HEK293T (cell line): ENCODE measurements at regions not wholly inside any gene's neighbourhood (a gene's known extent, or its start where the extent isn't known, plus 50 kb on each side); places are given as distances from the start of the nearest gene placed in this dataset.

Experiments used
- CTCF ChIA-PET: fragments of 350-600 bp; formaldehyde crosslinking; extraction: SDS; loops from one replicate; lab custom pipeline; 2021; ENCODE audit warnings: antibody characterized with exemption, inconsistent platforms; lab: Yijun Ruan, JAX
- POLR2A ChIA-PET: fragments of 350-600 bp; formaldehyde crosslinking; extraction: SDS; loops from one replicate; lab custom pipeline; 2020; ENCODE audit warnings: antibody characterized with exemption, inconsistent platforms; lab: Yijun Ruan, JAX
- DNase-seq: peaks from one replicate; pipeline ENCODE4 v3.0.0; 2012; ENCODE audit warnings: mixed read lengths; ENCODE audit errors: extremely low spot score
- ARNT ChIP-seq: fragments of 450-650 bp; IDR thresholded peaks from 2 replicates; pipeline ENCODE4 v1.6.1; 2017; ENCODE audit warnings: mild to moderate bottlenecking
- BHLHE40 ChIP-seq: fragments of 450-650 bp; IDR thresholded peaks from 2 replicates; pipeline ENCODE4 v1.6.1; 2016; ENCODE audit warnings: mild to moderate bottlenecking, moderate library complexity, borderline replicate concordance
- CTBP1 ChIP-seq: fragments of 450-650 bp; IDR thresholded peaks from 2 replicates; pipeline ENCODE4 v1.6.1; 2016; ENCODE audit warnings: borderline replicate concordance
- ELF4 ChIP-seq: fragments of 450-650 bp; IDR thresholded peaks from 2 replicates; pipeline ENCODE4 v1.6.1; 2017; ENCODE audit warnings: antibody characterized with exemption
- FOXA1 ChIP-seq: fragments of 450-650 bp; IDR thresholded peaks from 2 replicates; pipeline ENCODE4 v1.6.1; 2016; ENCODE audit warnings: mild to moderate bottlenecking
- FOXK2 ChIP-seq: fragments of 450-650 bp; IDR thresholded peaks from 2 replicates; pipeline ENCODE4 v1.6.1; 2016; ENCODE audit warnings: mild to moderate bottlenecking
- FOXM1 ChIP-seq: fragments of 450-650 bp; IDR thresholded peaks from 2 replicates; pipeline ENCODE4 v1.6.1; 2017; ENCODE audit warnings: mild to moderate bottlenecking, borderline replicate concordance
- HDGF ChIP-seq: fragments of 450-650 bp; IDR thresholded peaks from 2 replicates; pipeline ENCODE4 v1.6.1; 2017; ENCODE audit warnings: antibody characterized with exemption, borderline replicate concordance
- L3MBTL2 ChIP-seq: fragments of 450-650 bp; conservative IDR thresholded peaks from 2 replicates; pipeline ENCODE4 v1.6.1; 2016; ENCODE audit warnings: mild to moderate bottlenecking
- LEF1 ChIP-seq: fragments of 450-650 bp; IDR thresholded peaks from 2 replicates; pipeline ENCODE4 v1.6.1; 2017; ENCODE audit warnings: mild to moderate bottlenecking, borderline replicate concordance
- NFRKB ChIP-seq: fragments of 450-650 bp; IDR thresholded peaks from 2 replicates; pipeline ENCODE4 v1.6.1; 2016; ENCODE audit warnings: mild to moderate bottlenecking, moderate library complexity
- SP1 ChIP-seq: fragments of 450-650 bp; IDR thresholded peaks from 2 replicates; pipeline ENCODE4 v1.6.1; 2017
- SUZ12 ChIP-seq: fragments of 450-650 bp; IDR thresholded peaks from 2 replicates; pipeline ENCODE4 v1.6.1; 2016; ENCODE audit warnings: mild to moderate bottlenecking
- TARDBP ChIP-seq: fragments of 450-650 bp; IDR thresholded peaks from 2 replicates; pipeline ENCODE4 v1.6.1; 2016
- ZNF384 ChIP-seq: fragments of 450-650 bp; IDR thresholded peaks from 2 replicates; pipeline ENCODE4 v1.6.1; 2016
- TF ChIP-seq, protein P1 (sequence below): fragments of 450-650 bp; IDR thresholded peaks from 2 replicates; pipeline ENCODE4 v1.6.1; 2016

GRCh38 chr2:228860601-228861285 lies 410.3 kb downstream of the PID1 start:
- CTCF ChIA-PET = no interaction called here
- no peak for DNase-seq
- POLR2A ChIA-PET = no interaction called here
- no peak for TF ChIP-seq ELF4

GRCh38 chr2:228853151-228853550 lies 417.9 kb downstream of the PID1 start:
- ChIA-PET POLR2A (no interaction called here), CTCF (no interaction called here)
- no peak for TF ChIP-seq LEF1
- TF ChIP-seq FOXA1 = no peak
- no peak for TF ChIP-seq L3MBTL2
- TF ChIP-seq ZNF384 = no peak
- TF ChIP-seq NFRKB = no peak
- no peak for TF ChIP-seq FOXM1
- no peak for TF ChIP-seq ELF4
- no peak for TF ChIP-seq TARDBP
- no peak for TF ChIP-seq ARNT
- TF ChIP-seq BHLHE40 = no peak
- no peak for TF ChIP-seq FOXK2
- no peak for TF ChIP-seq SUZ12
- no peak for TF ChIP-seq HDGF
- TF ChIP-seq, protein P1, sequence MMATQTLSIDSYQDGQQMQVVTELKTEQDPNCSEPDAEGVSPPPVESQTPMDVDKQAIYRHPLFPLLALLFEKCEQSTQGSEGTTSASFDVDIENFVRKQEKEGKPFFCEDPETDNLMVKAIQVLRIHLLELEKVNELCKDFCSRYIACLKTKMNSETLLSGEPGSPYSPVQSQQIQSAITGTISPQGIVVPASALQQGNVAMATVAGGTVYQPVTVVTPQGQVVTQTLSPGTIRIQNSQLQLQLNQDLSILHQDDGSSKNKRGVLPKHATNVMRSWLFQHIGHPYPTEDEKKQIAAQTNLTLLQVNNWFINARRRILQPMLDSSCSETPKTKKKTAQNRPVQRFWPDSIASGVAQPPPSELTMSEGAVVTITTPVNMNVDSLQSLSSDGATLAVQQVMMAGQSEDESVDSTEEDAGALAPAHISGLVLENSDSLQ = no peak
- no peak for TF ChIP-seq SP1
- no peak for TF ChIP-seq CTBP1
- no peak for DNase-seq

DNA sequence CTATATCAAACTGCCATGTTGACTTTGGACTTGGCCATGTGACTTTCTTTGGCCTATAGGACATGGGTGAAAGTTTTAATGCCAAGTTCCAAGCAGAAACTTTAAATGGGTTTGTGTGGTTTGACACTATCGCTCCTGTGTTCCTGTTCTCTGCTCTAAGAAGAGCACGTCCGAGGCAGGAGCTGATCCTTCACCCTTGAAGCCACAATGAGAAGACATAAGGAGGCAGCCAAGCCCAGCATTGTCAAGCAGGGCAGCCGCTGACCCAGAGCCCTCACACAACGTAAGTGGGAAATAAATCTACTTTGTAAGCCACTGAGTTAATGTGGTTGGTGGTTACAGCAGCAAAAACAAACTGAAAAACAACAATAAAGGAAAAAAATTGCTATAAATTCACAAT lies 422.4 kb downstream of the PID1 start:
- TF ChIP-seq SUZ12 (no peak), L3MBTL2 (no peak), CTBP1 (no peak), NFRKB (no peak), FOXM1 (no peak), SP1 (no peak), FOXA1 (no peak), HDGF (no peak), ARNT (no peak), TARDBP (no peak), BHLHE40 (no peak), LEF1 (no peak)
- TF ChIP-seq, protein P1 = no peak
- CTCF ChIA-PET = no interaction called here
- no peak for DNase-seq
- POLR2A ChIA-PET = no interaction called here

- ChIA-PET CTCF (no interaction called here), POLR2A (no interaction called here)
- DNase-seq = no peak
- TF ChIP-seq, protein P1 = no peak
- TF ChIP-seq NFRKB (no peak), L3MBTL2 (no peak), FOXA1 (no peak), FOXM1 (no peak), TARDBP (no peak), ELF4 (no peak), HDGF (no peak), ARNT (no peak), ZNF384 (no peak), SP1 (no peak), CTBP1 (no peak), FOXK2 (no peak), SUZ12 (no peak), LEF1 (no peak), BHLHE40 (no peak)
Observed at GRCh38 chr2:228847684-228848083, 423.4 kb downstream of the PID1 start.

DNA sequence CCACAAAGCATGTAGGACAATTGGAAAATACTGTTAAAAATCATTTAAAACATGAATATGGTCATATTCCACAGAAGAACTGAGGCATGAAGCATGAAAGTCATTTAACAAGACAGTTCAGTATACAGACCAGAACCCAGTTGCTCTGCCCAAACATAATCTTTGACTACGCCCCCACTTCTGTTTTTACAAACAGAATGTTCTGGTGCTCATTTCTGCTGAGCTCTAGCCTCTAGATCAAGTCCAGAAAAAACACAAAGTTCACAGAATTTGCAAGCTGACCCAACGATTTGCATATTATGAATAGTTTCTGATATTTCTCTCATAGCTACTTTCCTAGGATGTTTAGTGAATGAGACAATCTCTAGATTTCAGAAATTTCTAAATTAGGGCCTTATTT lies 424.9 kb downstream of the PID1 start:
- DNase-seq = no peak
- TF ChIP-seq NFRKB (no peak), TARDBP (no peak), FOXK2 (no peak), ZNF384 (no peak)
- TF ChIP-seq, protein P1 = no peak
- POLR2A ChIA-PET = no interaction called here
- CTCF ChIA-PET = no interaction called here

DNA sequence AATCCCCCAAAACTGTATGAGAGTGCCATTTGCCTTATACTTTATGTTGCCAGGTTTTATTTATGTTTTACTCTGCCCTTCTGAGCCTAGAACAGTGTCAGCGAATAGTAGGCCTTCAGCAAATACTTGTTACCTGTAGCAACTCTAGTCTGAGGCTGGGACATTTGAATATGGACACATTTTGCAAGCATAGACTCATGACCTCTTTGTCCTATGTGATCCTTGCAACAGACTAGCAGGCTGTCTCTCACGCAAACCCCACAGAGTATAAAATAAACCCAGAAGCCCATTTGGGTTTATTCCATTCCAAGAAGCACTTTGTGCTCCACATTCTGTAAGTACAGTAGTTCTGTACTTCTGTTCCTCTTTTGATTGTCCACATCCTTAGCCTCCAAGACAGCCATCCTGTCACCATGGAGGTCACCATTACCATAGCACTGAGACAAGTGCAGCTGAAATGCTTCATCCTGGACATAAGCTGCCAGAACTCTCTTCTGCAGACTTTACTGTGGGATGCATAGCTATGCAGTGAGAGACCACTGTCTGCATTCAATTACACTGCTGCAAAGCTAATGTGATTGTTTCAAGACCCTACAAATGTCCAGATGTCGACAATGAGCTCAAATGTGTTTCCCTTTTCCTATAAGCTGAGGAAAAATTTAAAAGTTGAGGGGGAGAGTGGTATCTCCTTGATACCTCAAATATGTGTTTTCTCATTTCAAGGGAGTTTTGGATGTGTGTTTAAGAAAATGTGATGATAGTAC lies 425.7 kb downstream of the PID1 start:
- CTCF ChIA-PET = no interaction called here
- TF ChIP-seq NFRKB (no peak), L3MBTL2 (no peak), HDGF (no peak), FOXK2 (no peak), BHLHE40 (no peak), FOXM1 (no peak), FOXA1 (no peak), LEF1 (no peak), ELF4 (no peak), SUZ12 (no peak), TARDBP (no peak), CTBP1 (no peak), ZNF384 (no peak), ARNT (no peak), SP1 (no peak)
- TF ChIP-seq, protein P1 = no peak
- POLR2A ChIA-PET = no interaction called here
- no peak for DNase-seq
